Fibroblast of lung (primary cell): ENCODE measurements at regions not wholly inside any gene's neighbourhood (a gene's known extent, or its start where the extent isn't known, plus 50 kb on each side); places are given as distances from the start of the nearest gene placed in this dataset.

Experiments used
- DNase-seq, 2 donors: peaks; one replicate each; pipeline versions ENCODE4 v3.0.0 to v3.0.0-alpha.2; 2010; ENCODE audit warnings: low read depth in 2 of 2
- H2AFZ ChIP-seq: 2 replicates; pipeline ENCODE4 v1.5.1; 2012; ENCODE audit warnings: low read length, control low read depth, inconsistent platforms
- H3K27ac ChIP-seq: 2 replicates; pipeline ENCODE4 v1.5.1; 2011; ENCODE audit warnings: low read length, control low read depth; ENCODE audit not compliant: insufficient read depth
- H3K27me3 ChIP-seq: 2 replicates; pipeline ENCODE4 v1.5.1; 2011; ENCODE audit warnings: mild to moderate bottlenecking, low read length; ENCODE audit not compliant: control insufficient read depth, insufficient read depth
- H3K36me3 ChIP-seq: 2 replicates; pipeline ENCODE4 v1.5.1; 2011; ENCODE audit warnings: low read length; ENCODE audit not compliant: control insufficient read depth, insufficient read depth
- H3K4me1 ChIP-seq: 2 replicates; pipeline ENCODE4 v1.5.1; 2011; ENCODE audit warnings: low read length; ENCODE audit not compliant: control insufficient read depth, insufficient read depth; ENCODE audit errors: extremely low read depth
- H3K4me2 ChIP-seq: 2 replicates; pipeline ENCODE4 v1.5.1; 2011; ENCODE audit warnings: low read length, control low read depth; ENCODE audit not compliant: insufficient read depth; ENCODE audit errors: extremely low read depth
- H3K4me3 ChIP-seq, 4 experiments: fragments of 200-600 bp in 1 of 4; sonication (generic) in 1 of 4; replicated peaks in 1 of 4; 2 replicates each; pipeline ENCODE4 v1.5.1; 2011 to 2016; ENCODE audit warnings: low read length in 4 of 4, low read depth in 3 of 4, mild to moderate bottlenecking in 3 of 4, control low read depth in 2 of 4, inconsistent platforms in 1 of 4, mixed read lengths in 1 of 4; ENCODE audit not compliant: insufficient read depth in 1 of 4; ENCODE audit errors: control extremely low read depth in 1 of 4
- H3K79me2 ChIP-seq: 2 replicates; pipeline ENCODE4 v1.5.1; 2012; ENCODE audit warnings: mild to moderate bottlenecking, low read length, inconsistent platforms; ENCODE audit not compliant: control insufficient read depth, insufficient read depth
- H3K9ac ChIP-seq: 2 replicates; pipeline ENCODE4 v1.5.1; 2011; ENCODE audit warnings: mild to moderate bottlenecking, low read length, control low read depth; ENCODE audit not compliant: insufficient read depth
- H3K9me3 ChIP-seq: 2 replicates; pipeline ENCODE4 v1.5.1; 2012; ENCODE audit warnings: low read depth, low read length; ENCODE audit not compliant: control insufficient read depth, insufficient read depth
- H4K20me1 ChIP-seq: 2 replicates; pipeline ENCODE4 v1.5.1; 2011; ENCODE audit warnings: low read length; ENCODE audit not compliant: control insufficient read depth, insufficient read depth; ENCODE audit errors: extremely low read depth
- EZH2 ChIP-seq: IDR thresholded peaks from 2 replicates; pipeline ENCODE4 v1.5.1; 2012; ENCODE audit warnings: low read length, control low read depth, mild to moderate bottlenecking; ENCODE audit errors: missing control alignments
- TF ChIP-seq, protein P1 (sequence below), 2 donors: IDR thresholded peaks in 1 of 2; conservative IDR thresholded peaks in 1 of 2; 1 replicate in 1 of 2; 2 replicates in 1 of 2; pipeline ENCODE4 v1.5.1; 2011 to 2012; ENCODE audit warnings: low read length in 2 of 2, control low read depth in 1 of 2, inconsistent platforms in 1 of 2, low read depth in 1 of 2, mild to moderate bottlenecking in 1 of 2

DNA sequence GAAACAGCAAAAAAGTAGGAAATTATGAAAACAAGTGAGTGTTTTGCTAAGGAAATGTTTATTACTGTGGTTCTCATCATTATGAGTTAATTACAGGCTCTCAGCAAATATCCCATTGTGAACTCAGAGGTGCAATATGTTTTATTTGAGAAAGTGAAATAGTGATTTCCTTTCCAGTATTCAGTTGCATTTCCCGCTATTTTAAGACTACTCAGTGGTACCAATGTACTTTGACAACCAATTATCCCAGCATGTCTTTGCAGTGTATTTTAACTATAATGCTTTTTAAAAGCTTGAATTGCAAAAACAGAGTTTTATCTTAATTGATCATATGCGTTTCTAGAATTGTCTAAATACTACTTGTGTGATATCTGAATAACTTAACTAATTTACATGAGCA lies 383.8 kb upstream of the TENM3 start:
- H3K27ac ChIP-seq: no peak overlapping the region
- H3K4me1 ChIP-seq: no peaks in the 10 kb centered on the region
- H3K9ac ChIP-seq: no peak overlapping the region
- H3K27me3 ChIP-seq: no peaks in the 10 kb centered on the region
- H3K4me2 ChIP-seq: no peak overlapping the region
- no peaks in the 10 kb centered on the region for H3K36me3 ChIP-seq
- no peaks in the 10 kb centered on the region for H3K9me3 ChIP-seq
- DNase-seq: no peak
- no peak overlapping the region for H3K4me3 ChIP-seq
- H3K79me2 ChIP-seq: no peaks in the 10 kb centered on the region
- no peaks in the 10 kb centered on the region for H4K20me1 ChIP-seq
- H2AFZ ChIP-seq: no peak overlapping the region
- TF ChIP-seq, protein P1, sequence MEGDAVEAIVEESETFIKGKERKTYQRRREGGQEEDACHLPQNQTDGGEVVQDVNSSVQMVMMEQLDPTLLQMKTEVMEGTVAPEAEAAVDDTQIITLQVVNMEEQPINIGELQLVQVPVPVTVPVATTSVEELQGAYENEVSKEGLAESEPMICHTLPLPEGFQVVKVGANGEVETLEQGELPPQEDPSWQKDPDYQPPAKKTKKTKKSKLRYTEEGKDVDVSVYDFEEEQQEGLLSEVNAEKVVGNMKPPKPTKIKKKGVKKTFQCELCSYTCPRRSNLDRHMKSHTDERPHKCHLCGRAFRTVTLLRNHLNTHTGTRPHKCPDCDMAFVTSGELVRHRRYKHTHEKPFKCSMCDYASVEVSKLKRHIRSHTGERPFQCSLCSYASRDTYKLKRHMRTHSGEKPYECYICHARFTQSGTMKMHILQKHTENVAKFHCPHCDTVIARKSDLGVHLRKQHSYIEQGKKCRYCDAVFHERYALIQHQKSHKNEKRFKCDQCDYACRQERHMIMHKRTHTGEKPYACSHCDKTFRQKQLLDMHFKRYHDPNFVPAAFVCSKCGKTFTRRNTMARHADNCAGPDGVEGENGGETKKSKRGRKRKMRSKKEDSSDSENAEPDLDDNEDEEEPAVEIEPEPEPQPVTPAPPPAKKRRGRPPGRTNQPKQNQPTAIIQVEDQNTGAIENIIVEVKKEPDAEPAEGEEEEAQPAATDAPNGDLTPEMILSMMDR (conservative IDR thresholded peaks at IDR 0.05 in 1 of 2, IDR thresholded peaks at IDR 0.05 in 1 of 2; ENCODE audit: low read depth in 1 of 2, low read length in 2 of 2): no peak
- no peak for TF ChIP-seq EZH2

DNA sequence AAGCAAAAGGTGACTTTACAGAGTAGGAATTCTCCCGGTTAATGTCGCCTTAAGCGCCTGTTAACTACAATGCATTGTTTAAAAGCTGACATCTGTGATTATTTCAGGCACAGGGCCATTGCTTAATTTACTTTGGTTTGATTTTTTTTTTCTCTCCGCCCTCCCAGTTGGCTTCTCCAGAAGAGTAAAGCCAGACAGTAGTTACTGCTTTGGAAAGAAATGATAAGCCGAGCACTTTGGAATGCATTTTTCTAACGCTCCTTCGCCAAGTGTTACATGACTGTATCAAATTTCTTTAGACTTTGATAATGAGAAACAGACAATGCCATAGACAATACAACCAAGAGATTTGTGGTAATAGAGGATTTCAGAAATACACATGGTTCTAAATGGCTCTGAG lies 383.0 kb upstream of the TENM3 start:
- Histone ChIP-seq H4K20me1 (no peaks in the 10 kb centered on the region), H3K4me1 (no peaks in the 10 kb centered on the region), H3K27ac (no peak overlapping the region), H3K36me3 (no peaks in the 10 kb centered on the region), H3K9me3 (no peaks in the 10 kb centered on the region), H3K9ac (no peak overlapping the region), H3K4me2 (no peak overlapping the region), H3K4me3 (no peak overlapping the region), H3K79me2 (no peaks in the 10 kb centered on the region), H2AFZ (no peak overlapping the region), H3K27me3 (no peaks in the 10 kb centered on the region)
- TF ChIP-seq, protein P1 (conservative IDR thresholded peaks at IDR 0.05 in 1 of 2, IDR thresholded peaks at IDR 0.05 in 1 of 2; ENCODE audit: low read depth in 1 of 2, low read length in 2 of 2): no peak
- no peak for TF ChIP-seq EZH2
- peak; percentile 37 to 90 for DNase-seq

DNA sequence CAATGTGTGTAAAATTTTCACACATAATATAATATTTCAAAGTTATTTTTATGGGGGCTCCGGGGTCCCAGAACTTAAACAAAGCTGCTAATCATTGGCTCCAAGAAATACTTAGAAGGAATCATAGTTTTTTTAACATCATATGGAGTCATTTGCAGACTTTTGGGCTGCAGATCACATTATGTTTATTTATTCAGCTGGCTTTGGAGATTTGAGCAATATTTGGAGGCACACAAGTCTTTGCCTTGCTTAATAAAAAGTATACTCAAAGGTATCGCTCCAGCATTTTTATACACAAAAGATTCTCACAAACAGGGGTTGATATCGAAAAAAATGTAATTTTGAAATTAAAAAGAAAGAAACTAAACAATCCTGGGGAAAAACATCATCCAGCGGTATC lies 382.5 kb upstream of the TENM3 start:
- Histone ChIP-seq H3K4me1 (no peaks in the 10 kb centered on the region), H3K4me2 (no peak overlapping the region), H3K4me3 (no peak overlapping the region), H3K9ac (no peak overlapping the region), H3K79me2 (no peaks in the 10 kb centered on the region), H4K20me1 (no peaks in the 10 kb centered on the region), H3K27ac (no peak overlapping the region), H3K9me3 (no peaks in the 10 kb centered on the region), H3K36me3 (no peaks in the 10 kb centered on the region), H2AFZ (no peak overlapping the region), H3K27me3 (no peaks in the 10 kb centered on the region)
- TF ChIP-seq, protein P1 (conservative IDR thresholded peaks at IDR 0.05 in 1 of 2, IDR thresholded peaks at IDR 0.05 in 1 of 2; ENCODE audit: low read depth in 1 of 2, low read length in 2 of 2): no peak
- no peak for TF ChIP-seq EZH2
- DNase-seq: peak; percentile 48 to 77
